A673 (cell line): ENCODE measurements at regions not wholly inside any gene's neighbourhood (a gene's known extent, or its start where the extent isn't known, plus 50 kb on each side); places are given as distances from the start of the nearest gene placed in this dataset.

Experiments used
- BruUV-seq: library from RNA; stranded (reverse); fragments of 400-500 nt; replicated peaks from 2 replicates; lab custom pipeline; 2021; lab: Mats Ljungman, UMichigan
- CTCF ChIA-PET: fragments of 300-600 bp; sonication (Branson Sonifier 250); formaldehyde crosslinking; loops from one replicate; lab custom pipeline; 2022; ENCODE audit warnings: antibody characterized with exemption; lab: Charles Lee
- POLR2A ChIA-PET: fragments of 300-600 bp; sonication (Branson Sonifier 250); formaldehyde crosslinking; loops from one replicate; lab custom pipeline; 2022; ENCODE audit warnings: antibody characterized with exemption; ENCODE audit not compliant: low non-redundant PET; lab: Charles Lee
- DNase-seq: peaks from one replicate; pipeline ENCODE4 v3.0.0-alpha.2; 2015; ENCODE audit warnings: low spot score
- H3K27ac ChIP-seq: fragments of 200-600 bp; sonication (generic); 2 replicates; pipeline ENCODE4 v1.5.1; 2016; ENCODE audit warnings: mixed run types, low read depth, mild to moderate bottlenecking, mixed read lengths, antibody characterized with exemption, low read length; ENCODE audit not compliant: poor library complexity, severe bottlenecking
- H3K27me3 ChIP-seq: fragments of 200-600 bp; sonication (generic); replicated peaks from 2 replicates; pipeline ENCODE4 v1.6.1; 2017; ENCODE audit warnings: mixed run types, low read depth, mild to moderate bottlenecking, mixed read lengths, antibody characterized with exemption, low read length; ENCODE audit not compliant: insufficient read depth, poor library complexity
- H3K36me3 ChIP-seq: fragments of 200-600 bp; sonication (generic); 2 replicates; pipeline ENCODE4 v1.6.1; 2016; ENCODE audit warnings: mixed run types, mild to moderate bottlenecking, mixed read lengths, antibody characterized with exemption, low read length; ENCODE audit not compliant: insufficient read depth, poor library complexity, severe bottlenecking
- H3K4me1 ChIP-seq: fragments of 200-600 bp; sonication (generic); 2 replicates; pipeline ENCODE4 v1.6.1; 2017; ENCODE audit warnings: mixed run types, mild to moderate bottlenecking, mixed read lengths, antibody characterized with exemption, low read length; ENCODE audit not compliant: insufficient read depth, poor library complexity, severe bottlenecking
- H3K4me3 ChIP-seq: fragments of 200-600 bp; sonication (generic); 2 replicates; pipeline ENCODE4 v1.5.1; 2016; ENCODE audit warnings: low read depth, mixed run types, mild to moderate bottlenecking, mixed read lengths, low read length; ENCODE audit not compliant: poor library complexity, severe bottlenecking
- H3K9me3 ChIP-seq: fragments of 200-600 bp; sonication (generic); 2 replicates; pipeline ENCODE4 v1.6.1; 2016; ENCODE audit warnings: mixed run types, low read depth, mild to moderate bottlenecking, mixed read lengths, antibody characterized with exemption, low read length; ENCODE audit not compliant: poor library complexity, severe bottlenecking
- CTCF ChIP-seq: fragments of 300-800, 200-600 bp; sonication (generic); conservative IDR thresholded peaks from 2 replicates; pipeline ENCODE4 v1.5.1; 2017; ENCODE audit warnings: low read depth, mild to moderate bottlenecking, antibody characterized with exemption, low read length, moderate library complexity, mixed read lengths
- EZH2 ChIP-seq: fragments of 200-600 bp; sonication (generic); IDR thresholded peaks from 2 replicates; pipeline ENCODE4 v1.6.1; 2017; ENCODE audit warnings: borderline replicate concordance, low read depth, mild to moderate bottlenecking, mixed read lengths, antibody characterized with exemption, low read length; ENCODE audit not compliant: poor library complexity, severe bottlenecking
- intact Hi-C: fragments of 100-400 bp; cut with micrococcal nuclease; formaldehyde crosslinking; loops from one replicate; pipeline ENCODE4 v1.10.0; 2022; ENCODE audit not compliant: unreplicated experiment

GRCh38 chr11:131108760-131109159, 192.5 kb upstream of the SNX19 start:
- ChIA-PET POLR2A (no interaction called here), CTCF (no interaction called here)
- no peak for DNase-seq
- no peak overlapping the region for H3K27ac ChIP-seq
- TF ChIP-seq CTCF (no peak), EZH2 (no peak)
- no peak overlapping the region for H3K4me3 ChIP-seq
- intact Hi-C loops, result no loop called here
- no TSS peak for BruUV-seq
- H3K36me3 ChIP-seq, result no peaks in the 10 kb centered on the region
- no peaks in the 10 kb centered on the region for H3K27me3 ChIP-seq
- no peaks in the 10 kb centered on the region for H3K4me1 ChIP-seq
- H3K9me3 ChIP-seq, result no peaks in the 10 kb centered on the region

GRCh38 chr11:131109257-131109656, 193.0 kb upstream of the SNX19 start:
- Histone ChIP-seq H3K27me3 (no peaks in the 10 kb centered on the region), H3K4me3 (no peak overlapping the region), H3K9me3 (no peaks in the 10 kb centered on the region), H3K27ac (no peak overlapping the region), H3K4me1 (no peaks in the 10 kb centered on the region), H3K36me3 (no peaks in the 10 kb centered on the region)
- TF ChIP-seq CTCF (no peak), EZH2 (no peak)
- no peak for DNase-seq
- BruUV-seq, result no TSS peak
- intact Hi-C loops, result no loop called here
- ChIA-PET CTCF (no interaction called here), POLR2A (no interaction called here)

- TF ChIP-seq EZH2, result no peak
- intact Hi-C loops, result no loop called here
- no peak for DNase-seq
- POLR2A ChIA-PET, result no interaction called here
- H3K9me3 ChIP-seq, result no peaks in the 10 kb centered on the region
- H3K4me3 ChIP-seq, result no peak overlapping the region
- no peaks in the 10 kb centered on the region for H3K27me3 ChIP-seq
- no peak overlapping the region for H3K27ac ChIP-seq
- no peaks in the 10 kb centered on the region for H3K4me1 ChIP-seq
- no peaks in the 10 kb centered on the region for H3K36me3 ChIP-seq
- CTCF ChIA-PET, result no interaction called here
- no TSS peak for BruUV-seq
Measured at GRCh38 chr11:131109790-131110189, 193.5 kb upstream of the SNX19 start.

- Histone ChIP-seq H3K4me3 (no peak overlapping the region), H3K27ac (no peak overlapping the region), H3K36me3 (no peaks in the 10 kb centered on the region), H3K27me3 (no peaks in the 10 kb centered on the region), H3K9me3 (no peaks in the 10 kb centered on the region), H3K4me1 (no peaks in the 10 kb centered on the region)
- CTCF ChIA-PET, result no interaction called here
- no peak for DNase-seq
- BruUV-seq, result no TSS peak
- TF ChIP-seq EZH2 (no peak), CTCF (no peak)
- POLR2A ChIA-PET, result no interaction called here
- intact Hi-C loops, result no loop called here
Measured at GRCh38 chr11:131111775-131112174, 195.5 kb upstream of the SNX19 start.
